GM12878 (cell line): ENCODE measurements at regions not wholly inside any gene's neighbourhood (a gene's known extent, or its start where the extent isn't known, plus 50 kb on each side); places are given as distances from the start of the nearest gene placed in this dataset.

Experiments used
- BACH1 ChIP-seq: fragments of 450-650 bp; IDR thresholded peaks from 2 replicates; pipeline ENCODE4 v1.6.1; 2017; ENCODE audit warnings: mild to moderate bottlenecking, borderline replicate concordance
- BCL3 ChIP-seq: IDR thresholded peaks from 2 replicates; pipeline ENCODE4 v1.6.1; 2011; ENCODE audit warnings: borderline replicate concordance, low read depth, mild to moderate bottlenecking, moderate library complexity, low read length; ENCODE audit not compliant: insufficient read depth, poor library complexity, severe bottlenecking
- CTCF ChIP-seq, 3 experiments: IDR thresholded peaks in 2 of 3; conservative IDR thresholded peaks in 1 of 3; 2 replicates each; pipeline ENCODE4 v1.5.1; 2011; ENCODE audit warnings: low read depth in 3 of 3, low read length in 3 of 3, mild to moderate bottlenecking in 3 of 3, control low read depth in 2 of 3, moderate library complexity in 2 of 3, inconsistent platforms in 1 of 3, mixed read lengths in 1 of 3; ENCODE audit not compliant: control insufficient read depth in 2 of 3, insufficient read depth in 1 of 3; ENCODE audit errors: extremely low read depth in 1 of 3
- ELK1 ChIP-seq: IDR thresholded peaks from 2 replicates; pipeline ENCODE4 v1.6.1; 2012; ENCODE audit warnings: low read depth, low read length, improper control_type of control experiment
- GABPA ChIP-seq: IDR thresholded peaks from 2 replicates; pipeline ENCODE4 v1.6.1; 2014; ENCODE audit warnings: antibody characterized with exemption, low read depth, mild to moderate bottlenecking, inconsistent platforms
- NRF1 ChIP-seq: conservative IDR thresholded peaks from 2 replicates; pipeline ENCODE4 v1.6.1; 2011; ENCODE audit warnings: mild to moderate bottlenecking, low read depth, low read length, improper control_type of control experiment
- POLR2A ChIP-seq: IDR thresholded peaks from 2 replicates; pipeline ENCODE4 v1.6.1; 2011; ENCODE audit warnings: low read depth, mild to moderate bottlenecking, low read length
- POLR2AphosphoS5 ChIP-seq: IDR thresholded peaks from 2 replicates; pipeline ENCODE4 v1.6.1; 2011; ENCODE audit warnings: mild to moderate bottlenecking, low read length, inconsistent platforms
- RCOR1 ChIP-seq: conservative IDR thresholded peaks from 2 replicates; pipeline ENCODE4 v1.6.1; 2012; ENCODE audit warnings: low read depth, low read length, improper control_type of control experiment
- SMC3 ChIP-seq: IDR thresholded peaks from 2 replicates; pipeline ENCODE4 v1.6.1; 2011; ENCODE audit warnings: low read length, improper control_type of control experiment, borderline replicate concordance
- TAF1 ChIP-seq: IDR thresholded peaks from 2 replicates; pipeline ENCODE4 v1.6.1; 2011; ENCODE audit warnings: mild to moderate bottlenecking, low read depth, low read length, borderline replicate concordance
- TCF12 ChIP-seq: IDR thresholded peaks from 2 replicates; pipeline ENCODE4 v1.6.1; 2011; ENCODE audit warnings: low read depth, mild to moderate bottlenecking, low read length
- TCF7 ChIP-seq: IDR thresholded peaks from 2 replicates; pipeline ENCODE4 v1.6.1; 2014; ENCODE audit warnings: antibody characterized with exemption, borderline replicate concordance
- ZNF622 ChIP-seq: fragments of 450-650 bp; IDR thresholded peaks from 2 replicates; pipeline ENCODE4 v1.6.1; 2017; ENCODE audit warnings: mild to moderate bottlenecking, inconsistent platforms

GRCh38 chr4:13700021-13700857 lies 72.7 kb upstream of the BOD1L1 start:
- no peak for TF ChIP-seq TAF1
- TF ChIP-seq GABPA, result no peak
- no peak for TF ChIP-seq RCOR1
- no peak for TF ChIP-seq ZNF622
- TF ChIP-seq TCF12, result no peak
- TF ChIP-seq POLR2A, result no peak
- TF ChIP-seq BACH1, result no peak
- no peak for TF ChIP-seq POLR2AphosphoS5
- TF ChIP-seq TCF7, result no peak
- no peak for TF ChIP-seq CTCF (IDR thresholded peaks at IDR 0.05 in 2 of 3, conservative IDR thresholded peaks at IDR 0.05 in 1 of 3; ENCODE audit: control insufficient read depth in 2 of 3, extremely low read depth in 1 of 3, insufficient read depth in 1 of 3, low read depth in 3 of 3, low read length in 3 of 3)
- TF ChIP-seq BCL3, result no peak
- no peak for TF ChIP-seq SMC3
- TF ChIP-seq ELK1, result no peak
- TF ChIP-seq NRF1, result no peak
